ENCODE measurements at regions not wholly inside any gene's neighbourhood (a gene's known extent, or its start where the extent isn't known, plus 50 kb on each side); places are given as distances from the start of the nearest gene placed in this dataset.
"Not testable (repeated sequence)": the region's sequence is repeated elsewhere in the genome, so short reads cannot be mapped to it uniquely, and the experiment has no call there.

GRCh38 chr21:9740991-9741742 lies 780.2 kb upstream of the TPTE start:
- TF ChIP-seq, protein P1, sequence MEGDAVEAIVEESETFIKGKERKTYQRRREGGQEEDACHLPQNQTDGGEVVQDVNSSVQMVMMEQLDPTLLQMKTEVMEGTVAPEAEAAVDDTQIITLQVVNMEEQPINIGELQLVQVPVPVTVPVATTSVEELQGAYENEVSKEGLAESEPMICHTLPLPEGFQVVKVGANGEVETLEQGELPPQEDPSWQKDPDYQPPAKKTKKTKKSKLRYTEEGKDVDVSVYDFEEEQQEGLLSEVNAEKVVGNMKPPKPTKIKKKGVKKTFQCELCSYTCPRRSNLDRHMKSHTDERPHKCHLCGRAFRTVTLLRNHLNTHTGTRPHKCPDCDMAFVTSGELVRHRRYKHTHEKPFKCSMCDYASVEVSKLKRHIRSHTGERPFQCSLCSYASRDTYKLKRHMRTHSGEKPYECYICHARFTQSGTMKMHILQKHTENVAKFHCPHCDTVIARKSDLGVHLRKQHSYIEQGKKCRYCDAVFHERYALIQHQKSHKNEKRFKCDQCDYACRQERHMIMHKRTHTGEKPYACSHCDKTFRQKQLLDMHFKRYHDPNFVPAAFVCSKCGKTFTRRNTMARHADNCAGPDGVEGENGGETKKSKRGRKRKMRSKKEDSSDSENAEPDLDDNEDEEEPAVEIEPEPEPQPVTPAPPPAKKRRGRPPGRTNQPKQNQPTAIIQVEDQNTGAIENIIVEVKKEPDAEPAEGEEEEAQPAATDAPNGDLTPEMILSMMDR (IDR thresholded peaks at IDR 0.05) = not testable (repeated sequence)
- TF ChIP-seq POLR2A (IDR thresholded peaks at IDR 0.05) = not testable (repeated sequence)

Data from Peyer's patch (tissue), 4 donors.